Caco-2 (cell line): ENCODE measurements at regions not wholly inside any gene's neighbourhood (a gene's known extent, or its start where the extent isn't known, plus 50 kb on each side); places are given as distances from the start of the nearest gene placed in this dataset.
"Not testable (repeated sequence)": the region's sequence is repeated elsewhere in the genome, so short reads cannot be mapped to it uniquely, and the experiment has no call there.

Experiments
- BruUV-seq: library from RNA; stranded (reverse); fragments of 400-500 nt; replicated peaks from 2 replicates; lab custom pipeline; 2021; lab: Mats Ljungman, UMichigan
- CTCF ChIA-PET: fragments of 300-600 bp; sonication (Branson Sonifier 250); formaldehyde crosslinking; loops from one replicate; lab custom pipeline; 2022; ENCODE audit warnings: antibody characterized with exemption; lab: Charles Lee
- POLR2A ChIA-PET: fragments of 300-600 bp; sonication (Branson Sonifier 250); formaldehyde crosslinking; loops from one replicate; lab custom pipeline; 2022; ENCODE audit warnings: antibody characterized with exemption; lab: Charles Lee
- DNase-seq, 2 experiments: peaks; one replicate each; pipeline versions ENCODE4 v3.0.0 to v3.0.0-alpha.2; 2020 to 2022
- H3K27me3 ChIP-seq: replicated peaks from 2 replicates; pipeline ENCODE4 v1.6.0; 2011; ENCODE audit warnings: low read length; ENCODE audit not compliant: control insufficient read depth, insufficient read depth
- H3K36me3 ChIP-seq: 2 replicates; pipeline ENCODE4 v1.5.1; 2011; ENCODE audit warnings: low read length; ENCODE audit not compliant: control insufficient read depth, insufficient read depth
- H3K4me1 ChIP-seq: fragments of 250-450 bp; sonication (Bioruptor Pico); 2 replicates; pipeline ENCODE4 v1.5.1; 2020; ENCODE audit warnings: mild to moderate bottlenecking
- H3K4me3 ChIP-seq: 2 replicates; pipeline ENCODE4 v1.5.1; 2011; ENCODE audit warnings: low read depth, mild to moderate bottlenecking, control low read depth, low read length
- H3K9me3 ChIP-seq: fragments of 250-450 bp; sonication (Bioruptor Pico); 2 replicates; pipeline ENCODE4 v1.5.1; 2020; ENCODE audit warnings: mild to moderate bottlenecking, moderate library complexity
- H3K27ac Mint-ChIP-seq: one replicate; pipeline ENCODE4 v1.8.0; 2022; ENCODE audit warnings: mixed read lengths; ENCODE audit not compliant: unreplicated experiment
- H3K27me3 Mint-ChIP-seq: one replicate; pipeline ENCODE4 v1.8.0; 2022; ENCODE audit warnings: mixed read lengths; ENCODE audit not compliant: insufficient read depth, unreplicated experiment
- H3K36me3 Mint-ChIP-seq: one replicate; pipeline ENCODE4 v1.8.0; 2022; ENCODE audit warnings: mild to moderate bottlenecking, mixed read lengths; ENCODE audit not compliant: insufficient read depth, unreplicated experiment
- H3K4me1 Mint-ChIP-seq: one replicate; pipeline ENCODE4 v1.8.0; 2022; ENCODE audit warnings: low read depth, mixed read lengths; ENCODE audit not compliant: unreplicated experiment
- H3K4me3 Mint-ChIP-seq: one replicate; pipeline ENCODE4 v1.8.0; 2022; ENCODE audit warnings: mild to moderate bottlenecking, moderate library complexity, mixed read lengths; ENCODE audit not compliant: unreplicated experiment
- H3K9me3 Mint-ChIP-seq: one replicate; pipeline ENCODE4 v1.8.0; 2022; ENCODE audit warnings: mixed read lengths; ENCODE audit not compliant: unreplicated experiment
- CTCF ChIP-seq, 2 experiments: fragments of 200-600 bp in 1 of 2; IDR thresholded peaks; 1 replicate in 1 of 2; 2 replicates in 1 of 2; pipeline versions ENCODE4 v1.5.1 to v1.8.0; 2011 to 2022; ENCODE audit warnings: antibody characterized with exemption in 1 of 2, control low read depth in 1 of 2, inconsistent platforms in 1 of 2, low read depth in 1 of 2, low read length in 1 of 2, mild to moderate bottlenecking in 1 of 2, moderate library complexity in 1 of 2; ENCODE audit not compliant: insufficient read depth in 1 of 2, severe bottlenecking in 1 of 2, unreplicated experiment in 1 of 2
- intact Hi-C: fragments of 100-400 bp; cut with micrococcal nuclease; formaldehyde crosslinking; loops from one replicate; pipeline ENCODE4 v1.10.0; 2022; ENCODE audit not compliant: unreplicated experiment

- ChIA-PET POLR2A (no interaction called here), CTCF (no interaction called here)
- Mint-ChIP-seq H3K9me3 (peaks cover 10% of the 10 kb centered on the region), H3K4me1 (no peaks in the 10 kb centered on the region), H3K27ac (no peak overlapping the region), H3K27me3 (no peaks in the 10 kb centered on the region), H3K36me3 (no peaks in the 10 kb centered on the region), H3K4me3 (no peak overlapping the region)
- no peak for TF ChIP-seq CTCF (IDR thresholded peaks at IDR 0.05; ENCODE audit: insufficient read depth in 1 of 2, low read depth in 1 of 2, low read length in 1 of 2, severe bottlenecking in 1 of 2, unreplicated experiment in 1 of 2)
- intact Hi-C loops = no loop called here
- no TSS peak for BruUV-seq
- Histone ChIP-seq H3K27me3 (no peaks in the 10 kb centered on the region), H3K4me1 (no peaks in the 10 kb centered on the region), H3K4me3 (no peak overlapping the region), H3K9me3 (no peaks in the 10 kb centered on the region; the same call in 1 of the 2 replicates), H3K36me3 (no peaks in the 10 kb centered on the region)
- DNase-seq = no peak
These were observed 365.8 kb upstream of the DPYD start for GRCh38 chr1:98286656-98287055.

- H3K4me3 ChIP-seq, H3K36me3 ChIP-seq, POLR2A ChIA-PET, H3K4me3 Mint-ChIP-seq, CTCF ChIA-PET, H3K27me3 ChIP-seq, BruUV-seq, H3K36me3 Mint-ChIP-seq, H3K9me3 ChIP-seq, H3K27me3 Mint-ChIP-seq, DNase-seq, H3K27ac Mint-ChIP-seq, H3K4me1 ChIP-seq, H3K9me3 Mint-ChIP-seq, intact Hi-C loops, H3K4me1 Mint-ChIP-seq: not testable (repeated sequence)
These were observed 364.5 kb upstream of the DPYD start for GRCh38 chr1:98285286-98285685.

GRCh38 chr1:98280049-98280448, 359.2 kb upstream of the DPYD start:
- intact Hi-C loops = no loop called here
- TF ChIP-seq CTCF (IDR thresholded peaks at IDR 0.05; ENCODE audit: insufficient read depth in 1 of 2, low read depth in 1 of 2, low read length in 1 of 2, severe bottlenecking in 1 of 2, unreplicated experiment in 1 of 2) = no peak
- ChIA-PET POLR2A (no interaction called here), CTCF (no interaction called here)
- Histone ChIP-seq H3K4me3 (no peak overlapping the region), H3K4me1 (peaks cover 22% of the 10 kb centered on the region), H3K27me3 (no peaks in the 10 kb centered on the region), H3K36me3 (no peaks in the 10 kb centered on the region), H3K9me3 (no peaks in the 10 kb centered on the region; the same call in 1 of the 2 replicates)
- Mint-ChIP-seq H3K27ac (no peak overlapping the region), H3K36me3 (no peaks in the 10 kb centered on the region), H3K9me3 (peaks cover 10% of the 10 kb centered on the region), H3K4me1 (no peaks in the 10 kb centered on the region), H3K27me3 (no peaks in the 10 kb centered on the region), H3K4me3 (no peak overlapping the region)
- BruUV-seq = no TSS peak
- DNase-seq = no peak

GRCh38 chr1:98278055-98278454, 357.2 kb upstream of the DPYD start:
- POLR2A ChIA-PET = no interaction called here

More at GRCh38 chr1:98278055-98278454, 357.2 kb upstream of the DPYD start:
- no peak overlapping the region for H3K4me3 ChIP-seq
- no peaks in the 10 kb centered on the region for H3K27me3 ChIP-seq
- intact Hi-C loops = no loop called here
- Mint-ChIP-seq H3K9me3 (no peaks in the 10 kb centered on the region), H3K27me3 (no peaks in the 10 kb centered on the region), H3K27ac (no peak overlapping the region), H3K4me1 (no peaks in the 10 kb centered on the region), H3K36me3 (peaks cover 5% of the 10 kb centered on the region), H3K4me3 (no peak overlapping the region)
- no peak for DNase-seq
- CTCF ChIA-PET = no interaction called here
- H3K36me3 ChIP-seq = no peaks in the 10 kb centered on the region
- no peaks in the 10 kb centered on the region for H3K9me3 ChIP-seq
- H3K4me1 ChIP-seq = peaks cover 22% of the 10 kb centered on the region
- TF ChIP-seq CTCF (IDR thresholded peaks at IDR 0.05; ENCODE audit: insufficient read depth in 1 of 2, low read depth in 1 of 2, low read length in 1 of 2, severe bottlenecking in 1 of 2, unreplicated experiment in 1 of 2) = no peak
- BruUV-seq = no TSS peak
